COLO829 (cell line): ENCODE measurements at regions not wholly inside any gene's neighbourhood (a gene's known extent, or its start where the extent isn't known, plus 50 kb on each side); places are given as distances from the start of the nearest gene placed in this dataset.
A peak's percentile ranks its signal among the peaks of the same experiment; 100 is the strongest.
"Not testable (repeated sequence)": the region's sequence is repeated elsewhere in the genome, so short reads cannot be mapped to it uniquely, and the experiment has no call there.

Source experiments
- DNase-seq: peaks from one replicate; pipeline ENCODE4 v3.0.0; 2012; ENCODE audit warnings: low spot score

DNA sequence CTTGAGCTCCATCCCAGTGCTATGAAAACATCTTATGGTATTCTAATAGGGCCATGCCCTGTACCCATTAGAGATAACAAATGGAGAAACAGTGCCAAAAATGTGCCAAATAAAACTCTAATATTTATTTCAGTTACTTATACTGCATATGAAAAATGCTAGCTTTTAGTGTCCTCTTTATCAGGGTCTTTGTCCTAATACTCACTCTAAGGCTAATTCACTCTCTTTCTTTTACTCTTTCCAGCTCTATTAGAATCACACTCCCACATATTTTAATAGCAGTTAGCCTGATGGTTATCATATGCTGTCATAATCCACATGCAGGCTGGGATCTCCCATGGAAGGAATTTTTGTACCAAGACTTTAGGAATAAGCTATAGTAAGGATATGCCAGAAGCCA, 408.4 kb downstream of the ETV1 start:
- no peak for DNase-seq

DNA sequence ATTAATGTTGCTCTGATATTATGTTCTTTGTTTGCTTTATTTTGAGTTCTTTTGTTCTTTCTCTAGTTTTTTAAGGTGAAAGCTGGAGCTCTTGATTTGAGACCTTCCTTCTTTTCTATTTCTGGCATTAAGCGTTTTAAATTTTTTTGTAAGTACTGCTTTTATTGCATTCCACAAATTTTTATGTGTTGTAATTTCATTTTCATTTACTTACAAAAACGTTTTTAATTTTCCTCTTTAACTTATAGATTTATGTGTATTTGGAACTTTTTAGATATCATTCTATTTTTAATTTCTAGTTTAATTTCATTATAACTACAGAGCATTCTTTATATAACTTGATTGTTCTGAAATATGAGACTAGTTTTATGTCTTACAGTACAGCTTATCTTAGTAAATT, 395.6 kb downstream of the ETV1 start:
- DNase-seq: no peak

DNA sequence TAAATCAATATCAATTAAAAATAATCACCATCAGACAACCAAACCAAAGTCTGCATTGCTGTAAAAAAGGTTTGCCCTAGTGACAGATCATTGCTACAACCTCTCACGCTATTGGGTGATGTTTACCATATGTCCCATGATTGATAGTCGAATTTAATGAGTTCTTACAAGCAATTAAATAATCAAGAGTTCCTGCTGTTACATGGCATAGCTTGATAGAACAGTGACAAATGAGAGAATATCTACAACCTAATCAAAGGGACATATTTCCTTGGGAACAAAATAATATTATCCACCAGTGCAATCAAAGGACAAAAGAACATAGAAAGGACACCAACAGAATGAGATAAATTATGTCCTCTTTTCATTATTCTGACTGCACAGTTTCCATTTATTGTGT, 387.4 kb downstream of the ETV1 start:
- no peak for DNase-seq

DNA sequence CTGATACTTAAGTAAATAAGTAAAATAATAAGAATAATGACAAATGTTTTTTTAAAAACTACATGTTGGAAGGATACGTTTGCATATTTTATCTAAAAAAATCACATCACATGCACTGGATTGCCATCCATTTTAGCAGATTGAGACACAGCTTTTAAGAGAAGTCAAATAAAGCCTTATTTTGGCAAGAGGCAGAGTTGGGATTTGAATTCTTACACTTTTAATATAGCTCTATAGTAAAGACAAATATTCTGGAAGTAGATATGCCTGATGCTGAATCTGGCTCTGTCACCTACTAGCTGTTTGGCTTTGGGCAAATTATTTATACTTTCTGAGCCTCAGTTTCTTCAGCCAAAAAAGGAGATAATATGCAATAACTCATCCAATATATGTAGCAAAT, 386.4 kb downstream of the ETV1 start:
- DNase-seq: no peak

DNA sequence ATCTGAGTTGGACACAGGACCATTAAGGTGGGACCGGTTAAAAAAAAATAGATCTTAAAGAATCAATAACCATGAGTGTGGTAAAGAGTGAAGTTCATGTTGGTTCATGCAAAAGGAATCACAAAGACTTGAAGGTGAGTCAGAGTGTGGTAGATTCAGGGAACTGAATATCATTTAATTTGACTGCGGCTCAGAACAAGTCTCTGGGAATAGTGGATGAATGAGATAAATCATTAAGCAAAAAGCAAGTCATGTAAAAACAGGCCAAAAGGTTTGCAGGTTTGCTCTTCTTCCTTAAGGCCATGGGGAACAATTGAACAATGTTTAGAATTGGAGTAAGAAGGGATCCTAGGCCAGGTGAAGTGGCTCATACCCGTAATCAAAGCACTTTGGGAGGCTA, 385.8 kb downstream of the ETV1 start:
- no peak for DNase-seq

DNA sequence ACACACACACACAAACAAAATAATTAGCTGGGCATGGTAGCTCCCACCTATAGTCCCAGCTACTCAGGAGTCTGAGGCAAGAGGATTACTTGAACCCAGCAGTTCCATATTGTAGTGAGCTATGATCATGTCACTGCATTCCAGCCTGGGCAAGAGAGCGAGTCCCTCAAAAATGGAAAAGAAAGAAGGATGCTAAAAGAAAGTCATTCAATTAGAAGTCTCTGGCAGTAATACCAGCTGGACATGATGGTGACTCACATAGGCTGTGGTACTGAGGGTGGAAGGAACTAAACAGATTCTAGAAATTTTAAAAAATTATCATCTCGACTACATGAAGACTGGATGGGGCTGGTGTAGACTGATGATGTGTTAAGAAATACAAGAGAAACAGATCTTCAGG, 385.3 kb downstream of the ETV1 start:
- no peak for DNase-seq

DNA sequence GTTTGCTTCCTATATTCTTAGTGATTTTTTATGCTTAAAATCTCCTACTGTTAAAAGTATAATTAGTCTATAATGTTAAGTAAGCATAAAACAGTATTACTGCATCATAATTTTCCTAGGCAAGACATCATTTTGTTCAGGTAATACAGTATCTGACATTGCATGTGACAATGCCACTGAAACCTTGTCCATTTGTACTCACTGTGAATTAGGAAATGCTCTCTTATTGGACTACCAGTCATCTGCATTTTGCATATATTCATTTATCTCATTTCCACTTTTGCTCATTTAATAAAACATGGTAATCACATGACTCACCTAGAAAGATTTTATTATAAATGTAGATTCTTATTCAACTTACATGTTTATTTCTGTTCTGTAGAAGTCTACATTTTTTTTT, 379.1 kb downstream of the ETV1 start:
- DNase-seq: no peak

DNA sequence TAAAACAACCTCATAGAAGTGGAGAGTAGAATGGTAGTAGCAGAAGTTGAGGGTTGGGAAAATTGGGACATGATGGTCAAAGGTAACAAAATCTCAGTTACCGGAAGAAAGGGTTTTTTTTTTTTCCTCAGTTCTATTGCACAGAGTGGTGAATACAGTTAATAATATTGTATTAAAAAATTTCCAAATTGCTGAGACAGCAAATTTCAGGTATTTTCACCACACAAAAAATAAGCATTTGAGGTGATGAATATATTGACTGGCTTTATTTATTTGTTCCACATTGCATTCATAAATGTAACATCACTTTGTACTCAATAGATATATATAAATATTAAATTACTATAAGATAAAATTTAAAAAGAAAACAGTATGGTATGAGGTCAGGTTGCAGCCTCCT, 373.8 kb downstream of the ETV1 start:
- DNase-seq: no peak

DNA sequence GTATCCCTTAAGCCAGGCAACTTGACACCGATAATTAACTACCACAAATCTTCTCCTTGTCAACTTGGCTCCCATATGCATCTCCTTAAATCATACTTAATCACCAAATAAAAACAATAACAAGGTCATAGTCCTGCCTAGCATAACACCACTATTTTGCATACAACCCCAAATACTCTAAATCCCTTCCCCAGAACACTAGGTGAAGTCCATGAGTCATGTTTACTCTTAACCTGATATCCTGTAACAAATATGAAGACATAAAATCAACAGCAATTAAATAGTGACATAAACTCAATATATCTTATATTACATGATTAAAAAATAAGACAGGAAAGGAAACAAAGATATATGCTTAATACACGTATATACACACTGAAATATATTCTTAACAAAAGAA, 362.0 kb downstream of the ETV1 start:
- no peak for DNase-seq

DNA sequence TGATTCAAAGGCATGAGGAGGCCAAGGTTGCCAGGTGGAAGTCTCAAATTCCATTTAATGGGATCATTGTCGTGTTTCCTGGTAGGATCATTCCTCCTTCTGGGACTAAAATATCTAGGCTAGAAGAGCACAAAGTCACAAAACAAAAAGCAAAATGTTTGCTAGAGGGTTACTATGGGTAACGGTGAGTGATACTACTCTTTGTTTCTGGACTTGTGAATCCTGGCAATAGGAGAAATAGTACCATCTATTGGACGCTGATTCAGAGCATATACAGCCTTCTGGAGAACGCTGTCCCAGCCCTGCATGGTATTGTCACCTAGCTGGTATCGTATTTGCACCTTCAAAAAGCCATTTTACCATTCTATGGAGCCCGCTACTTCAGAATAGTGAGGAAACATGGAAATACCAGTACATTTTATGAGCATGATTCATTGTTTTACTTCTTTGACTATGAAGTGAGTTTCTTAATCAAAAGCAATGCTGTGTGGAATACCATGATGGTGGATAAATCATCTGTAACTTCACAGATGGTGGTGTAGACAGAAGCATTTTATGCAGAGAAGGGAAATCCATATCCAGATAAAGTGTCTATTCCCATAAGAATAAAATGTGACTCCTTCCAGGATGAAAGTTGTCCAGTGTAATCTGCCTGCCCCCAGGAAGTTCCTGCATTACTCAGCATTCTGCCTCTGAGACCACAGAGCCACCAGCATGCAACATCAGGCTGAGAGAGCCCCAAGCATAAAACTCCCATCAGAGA, 361.0 kb downstream of the ETV1 start:
- peak; percentile 14 for DNase-seq

DNA sequence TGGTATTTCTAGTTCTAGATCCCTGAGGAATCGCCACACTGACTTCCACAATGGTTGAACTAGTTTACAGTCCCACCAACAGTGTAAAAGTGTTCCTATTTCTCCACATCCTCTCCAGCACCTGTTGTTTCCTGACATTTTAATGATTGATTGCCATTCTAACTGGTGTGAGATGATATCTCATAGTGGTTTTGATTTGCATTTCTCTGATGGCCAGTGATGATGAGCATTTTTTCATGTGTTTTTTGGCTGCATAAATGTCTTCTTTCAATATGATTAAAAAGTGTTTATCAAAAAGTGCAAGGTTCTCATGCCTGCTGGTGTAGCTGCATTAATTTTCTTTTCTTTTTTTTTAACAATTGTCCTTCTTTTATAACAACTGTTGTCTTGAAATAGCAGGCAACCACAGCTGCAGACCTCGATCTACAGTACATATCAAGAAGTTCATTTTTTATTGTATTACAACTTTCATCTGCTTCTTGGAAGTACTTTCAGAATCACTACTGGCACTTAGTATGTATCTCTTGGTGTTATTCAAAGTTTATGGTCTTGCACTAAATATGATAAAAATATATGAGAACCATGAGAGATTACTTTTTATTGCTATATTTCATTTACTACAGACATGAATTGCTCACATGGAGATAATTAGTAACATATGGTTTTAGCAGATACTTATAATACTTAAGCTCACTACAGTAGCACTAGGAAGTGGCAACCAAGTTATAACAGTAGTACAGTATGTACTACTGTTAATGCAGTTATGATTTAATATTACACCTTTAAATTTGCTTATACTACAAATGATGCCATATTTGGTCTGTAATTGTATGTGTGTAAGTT, 358.0 kb downstream of the ETV1 start:
- not testable (repeated sequence) for DNase-seq

DNA sequence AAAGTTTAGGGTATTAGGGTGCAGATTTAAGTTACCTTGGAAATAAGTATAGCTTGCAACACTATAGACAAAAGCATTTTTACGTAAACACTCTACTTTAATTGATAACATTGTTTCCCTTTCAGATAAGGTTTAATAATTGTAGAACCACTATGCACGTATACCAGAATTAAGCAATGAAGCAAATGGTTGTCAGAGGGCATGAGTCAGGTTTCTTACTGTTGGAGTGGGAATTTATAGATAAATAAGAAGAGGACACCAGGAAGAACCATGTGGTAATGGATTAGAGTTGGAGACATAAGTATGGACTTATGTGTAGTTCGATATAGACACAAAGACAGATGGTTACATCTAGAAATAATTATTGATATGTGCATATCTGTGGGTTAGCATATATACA, 355.6 kb downstream of the ETV1 start:
- no peak for DNase-seq

DNA sequence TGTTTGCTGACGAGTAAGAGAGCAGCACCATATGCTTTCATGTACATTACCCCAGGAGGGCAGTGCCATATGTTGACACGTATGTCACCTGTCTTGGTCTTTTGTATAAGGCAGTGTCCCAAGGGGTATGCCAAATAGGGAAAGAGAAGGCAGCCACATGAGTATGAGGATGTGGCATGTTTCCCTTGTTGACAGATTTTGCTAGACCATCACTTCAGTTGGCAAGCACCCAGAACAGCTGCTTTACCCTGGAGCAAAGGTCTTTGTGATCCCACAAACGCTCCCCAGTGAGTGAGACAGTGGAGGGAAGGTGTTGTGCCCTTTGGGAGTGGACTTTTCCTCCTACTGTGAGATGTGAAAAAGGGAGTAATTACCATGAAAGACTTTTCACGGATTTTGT, 350.1 kb downstream of the ETV1 start:
- DNase-seq: no peak

DNA sequence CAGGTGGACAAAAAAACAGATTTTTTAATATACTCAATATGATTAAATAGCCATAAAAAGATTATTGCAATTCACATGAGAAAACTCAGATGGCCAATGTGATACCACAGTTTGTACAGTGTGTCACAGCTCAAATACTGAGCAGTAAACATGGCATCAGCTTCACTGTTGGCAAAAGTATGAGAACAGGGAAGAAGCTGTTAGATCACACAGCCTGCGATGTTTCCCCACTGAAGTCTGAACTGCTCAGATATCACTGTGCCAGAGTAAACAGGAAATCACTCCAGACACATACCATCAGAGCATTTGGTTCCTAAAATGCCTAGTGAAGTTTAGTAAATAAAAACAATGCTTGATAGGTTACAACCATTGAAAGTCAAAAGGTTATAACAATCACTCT, 347.8 kb downstream of the ETV1 start:
- no peak for DNase-seq

DNA sequence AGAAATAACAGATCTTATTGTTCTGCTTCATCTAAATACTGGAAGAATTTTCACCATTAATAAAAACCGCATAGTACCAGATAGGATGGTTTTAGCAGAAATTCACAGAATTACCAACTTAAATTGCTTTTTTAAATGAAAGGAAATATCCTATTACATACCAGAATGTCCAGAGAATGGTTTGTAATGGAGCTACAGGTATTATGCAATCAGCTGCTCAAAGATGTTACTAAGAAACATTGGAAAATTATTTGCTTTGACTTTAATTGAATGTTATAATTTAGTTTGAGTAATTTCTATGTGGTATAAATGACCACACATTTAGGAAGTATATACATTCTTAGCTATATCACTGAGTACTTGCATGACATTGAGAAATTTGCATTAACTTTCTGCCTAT, 338.3 kb downstream of the ETV1 start:
- DNase-seq: no peak

DNA sequence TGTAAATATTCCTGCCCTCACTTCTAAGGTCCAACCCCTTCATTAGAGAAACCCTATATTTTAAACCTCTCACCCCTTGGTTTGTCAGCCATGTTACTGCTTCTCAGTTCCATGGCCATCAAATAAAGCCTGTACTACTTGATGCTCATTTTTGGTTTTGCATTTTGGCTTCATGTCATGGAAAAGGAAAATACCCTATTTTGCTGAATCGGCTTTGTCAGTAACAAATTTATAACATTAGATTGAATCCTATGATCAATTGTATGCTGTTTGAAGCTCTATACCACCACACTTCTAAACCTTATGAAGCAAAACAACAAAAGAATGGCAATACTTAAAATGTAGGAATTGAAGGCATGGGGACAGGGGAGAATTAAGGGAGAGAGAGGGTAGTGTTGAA, 333.1 kb downstream of the ETV1 start:
- DNase-seq: no peak

DNA sequence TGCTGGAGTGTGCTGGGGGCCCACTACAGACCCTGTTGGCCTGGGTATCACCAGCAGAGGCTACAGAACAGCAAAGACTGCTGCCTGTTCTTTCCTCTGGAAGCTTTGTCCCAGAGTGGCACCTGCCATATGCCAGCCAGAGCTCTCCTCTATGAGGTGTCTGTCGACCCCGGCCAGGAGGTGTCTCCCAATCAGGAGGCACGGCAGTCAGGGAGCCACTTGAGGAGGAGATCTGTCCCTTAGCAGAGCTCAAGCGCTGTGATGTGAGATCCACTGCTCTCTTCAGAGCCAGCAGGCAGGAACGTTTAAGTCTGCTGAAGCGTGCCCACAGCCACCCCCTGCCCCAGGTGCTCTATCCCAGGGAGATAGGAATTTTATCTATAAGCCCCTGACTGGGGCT, 316.2 kb downstream of the ETV1 start:
- no peak for DNase-seq

DNA sequence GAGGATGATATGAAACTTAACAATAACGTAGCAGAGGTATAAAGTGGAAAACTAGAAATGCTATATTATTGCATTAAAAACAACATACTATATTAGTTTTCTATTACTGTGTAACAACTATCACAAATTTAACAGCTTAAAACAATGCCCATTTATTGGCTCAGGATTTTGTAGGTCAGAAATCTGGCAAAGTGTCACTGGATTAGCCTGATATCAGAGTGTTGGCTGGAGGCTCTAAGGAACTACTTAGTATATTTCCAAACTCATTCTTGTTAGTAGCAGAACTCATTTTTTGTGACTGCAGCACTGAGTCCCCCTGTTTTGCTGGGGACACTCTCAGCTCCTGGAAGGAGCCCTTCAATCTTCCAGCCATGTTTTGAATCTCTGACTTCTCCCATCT, 306.8 kb downstream of the ETV1 start:
- no peak for DNase-seq

DNA sequence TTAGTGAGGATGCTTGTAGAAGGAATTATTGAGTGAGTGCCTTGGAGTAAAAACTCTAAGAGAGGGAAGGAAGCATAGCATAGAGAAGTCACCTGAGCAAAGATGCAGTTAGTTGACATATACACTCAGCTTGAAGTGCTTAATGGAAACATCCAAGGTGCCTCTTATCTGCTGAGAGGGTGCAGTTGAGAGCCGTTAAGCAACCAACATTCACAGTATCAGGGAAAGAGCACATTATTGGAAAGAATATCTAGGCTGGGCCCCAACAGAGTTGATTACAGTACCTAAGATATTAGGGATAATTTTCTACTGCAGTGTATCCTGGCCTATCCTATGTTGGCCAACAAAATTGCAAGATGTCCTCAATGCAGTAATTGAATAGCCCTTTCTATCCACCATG, 302.0 kb downstream of the ETV1 start:
- DNase-seq: no peak

DNA sequence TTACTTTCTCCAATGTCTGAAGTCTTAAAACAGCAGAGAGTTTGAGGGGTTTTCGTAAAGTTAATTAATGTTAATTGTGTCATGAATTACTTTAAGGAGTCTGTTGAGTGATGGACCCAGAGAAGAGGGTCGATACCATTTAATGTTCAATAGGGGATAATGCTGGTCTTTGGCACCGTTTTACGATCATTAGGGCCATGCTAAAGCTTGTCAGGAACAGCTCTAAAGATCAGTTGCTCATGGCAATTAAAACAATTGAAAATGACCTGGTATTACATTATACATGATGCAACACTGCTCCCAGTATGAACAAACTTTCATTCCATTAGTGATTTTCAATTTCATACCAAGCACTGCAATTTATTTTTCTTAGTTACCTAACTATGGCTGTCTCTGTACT, 296.9 kb downstream of the ETV1 start:
- no peak for DNase-seq

DNA sequence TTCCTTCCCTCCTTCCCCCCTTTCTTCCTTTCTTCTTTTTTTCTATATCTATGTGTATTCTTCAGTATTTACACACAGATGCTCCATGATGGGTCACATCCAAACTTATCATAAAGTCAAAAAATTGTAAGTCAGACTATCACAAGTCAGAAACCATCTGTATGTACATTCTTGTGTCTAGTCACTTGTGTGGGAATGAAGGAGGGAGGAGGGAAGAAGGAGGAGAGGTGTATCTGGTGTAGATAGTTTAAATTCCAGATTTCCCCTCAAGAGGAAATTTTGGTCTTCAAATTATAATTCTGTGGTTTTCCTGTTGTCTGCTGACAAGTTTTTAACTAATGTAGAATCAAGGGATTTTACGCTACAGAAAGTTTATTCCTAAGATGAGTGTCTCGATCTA, 287.2 kb downstream of the ETV1 start:
- DNase-seq: no peak

DNA sequence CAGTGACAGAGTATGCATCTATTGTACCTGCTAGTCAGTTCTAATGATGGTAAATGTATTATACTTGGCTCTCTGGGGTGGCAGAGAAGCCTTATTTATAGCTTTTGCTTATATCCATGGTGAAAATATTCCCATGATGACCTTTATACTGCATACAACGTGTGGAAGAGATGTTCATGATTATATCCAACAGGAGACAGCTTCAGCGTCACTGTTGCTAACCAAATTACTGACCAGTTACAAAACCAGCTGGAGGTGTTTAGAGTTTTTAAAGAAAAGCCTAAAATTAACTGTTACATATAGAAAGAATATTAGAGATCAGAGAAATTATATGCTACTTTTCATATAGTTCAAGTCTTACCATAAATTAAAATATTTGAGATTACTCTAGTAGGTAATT, 280.8 kb downstream of the ETV1 start:
- no peak for DNase-seq

DNA sequence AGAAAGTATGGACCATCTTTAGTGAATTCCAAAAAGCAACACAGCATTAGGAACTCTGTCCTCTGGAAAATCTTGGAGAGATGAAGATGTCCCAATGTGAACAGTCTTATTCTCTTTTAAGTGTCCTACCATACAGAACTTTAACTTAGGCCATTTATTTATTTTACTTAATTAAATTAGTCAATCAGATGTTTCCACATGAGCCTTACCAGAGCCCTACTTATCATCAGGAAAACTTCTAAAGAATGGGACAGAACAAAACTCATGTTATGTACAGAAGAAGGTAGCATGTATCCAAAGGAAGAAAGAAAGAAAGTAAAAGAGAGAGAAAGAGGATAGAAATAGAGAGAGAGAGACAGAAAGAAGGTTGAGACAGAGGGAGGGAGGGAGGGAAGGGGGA, 276.4 kb downstream of the ETV1 start:
- no peak for DNase-seq

DNA sequence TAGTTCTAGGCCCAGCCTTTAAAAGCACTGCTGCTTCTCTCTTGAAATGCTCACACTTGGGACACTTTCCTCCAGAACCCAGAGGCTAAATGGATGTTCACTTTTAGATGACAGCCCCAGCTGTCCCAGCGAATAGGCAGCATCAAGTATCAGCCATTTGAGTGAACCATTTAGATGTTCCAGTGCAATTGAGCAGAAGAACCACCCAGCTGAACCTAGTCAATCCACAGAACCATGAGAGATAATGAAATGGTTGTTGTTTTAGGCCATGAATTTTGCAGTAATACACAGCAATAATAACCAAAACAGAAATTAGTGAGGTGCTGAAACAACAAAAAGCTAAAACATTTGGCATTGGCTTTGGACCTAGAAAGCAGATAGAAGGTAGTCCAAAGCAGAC, 273.9 kb downstream of the ETV1 start:
- no peak for DNase-seq
